ENCODE measurements at regions not wholly inside any gene's neighbourhood (a gene's known extent, or its start where the extent isn't known, plus 50 kb on each side); places are given as distances from the start of the nearest gene placed in this dataset.

- TF ChIP-seq, protein P1, sequence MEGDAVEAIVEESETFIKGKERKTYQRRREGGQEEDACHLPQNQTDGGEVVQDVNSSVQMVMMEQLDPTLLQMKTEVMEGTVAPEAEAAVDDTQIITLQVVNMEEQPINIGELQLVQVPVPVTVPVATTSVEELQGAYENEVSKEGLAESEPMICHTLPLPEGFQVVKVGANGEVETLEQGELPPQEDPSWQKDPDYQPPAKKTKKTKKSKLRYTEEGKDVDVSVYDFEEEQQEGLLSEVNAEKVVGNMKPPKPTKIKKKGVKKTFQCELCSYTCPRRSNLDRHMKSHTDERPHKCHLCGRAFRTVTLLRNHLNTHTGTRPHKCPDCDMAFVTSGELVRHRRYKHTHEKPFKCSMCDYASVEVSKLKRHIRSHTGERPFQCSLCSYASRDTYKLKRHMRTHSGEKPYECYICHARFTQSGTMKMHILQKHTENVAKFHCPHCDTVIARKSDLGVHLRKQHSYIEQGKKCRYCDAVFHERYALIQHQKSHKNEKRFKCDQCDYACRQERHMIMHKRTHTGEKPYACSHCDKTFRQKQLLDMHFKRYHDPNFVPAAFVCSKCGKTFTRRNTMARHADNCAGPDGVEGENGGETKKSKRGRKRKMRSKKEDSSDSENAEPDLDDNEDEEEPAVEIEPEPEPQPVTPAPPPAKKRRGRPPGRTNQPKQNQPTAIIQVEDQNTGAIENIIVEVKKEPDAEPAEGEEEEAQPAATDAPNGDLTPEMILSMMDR (conservative IDR thresholded peaks at IDR 0.05; ENCODE audit: low read depth in 2 of 2) = no peak
- no peak for TF ChIP-seq REST (IDR thresholded peaks at IDR 0.05; ENCODE audit: unreplicated experiment)
- no peak for TF ChIP-seq NANOG (IDR thresholded peaks at IDR 0.05; ENCODE audit: borderline replicate concordance)
- no peak for TF ChIP-seq ZNF331 (CRISPR knock-in tag; IDR thresholded peaks at IDR 0.05; ENCODE audit: low read depth)
- TF ChIP-seq EZH2 (IDR thresholded peaks at IDR 0.05; ENCODE audit: low read depth, unreplicated experiment) = no peak
- no peak for TF ChIP-seq ETS1 (IDR thresholded peaks at IDR 0.05)
- TF ChIP-seq, protein P2, sequence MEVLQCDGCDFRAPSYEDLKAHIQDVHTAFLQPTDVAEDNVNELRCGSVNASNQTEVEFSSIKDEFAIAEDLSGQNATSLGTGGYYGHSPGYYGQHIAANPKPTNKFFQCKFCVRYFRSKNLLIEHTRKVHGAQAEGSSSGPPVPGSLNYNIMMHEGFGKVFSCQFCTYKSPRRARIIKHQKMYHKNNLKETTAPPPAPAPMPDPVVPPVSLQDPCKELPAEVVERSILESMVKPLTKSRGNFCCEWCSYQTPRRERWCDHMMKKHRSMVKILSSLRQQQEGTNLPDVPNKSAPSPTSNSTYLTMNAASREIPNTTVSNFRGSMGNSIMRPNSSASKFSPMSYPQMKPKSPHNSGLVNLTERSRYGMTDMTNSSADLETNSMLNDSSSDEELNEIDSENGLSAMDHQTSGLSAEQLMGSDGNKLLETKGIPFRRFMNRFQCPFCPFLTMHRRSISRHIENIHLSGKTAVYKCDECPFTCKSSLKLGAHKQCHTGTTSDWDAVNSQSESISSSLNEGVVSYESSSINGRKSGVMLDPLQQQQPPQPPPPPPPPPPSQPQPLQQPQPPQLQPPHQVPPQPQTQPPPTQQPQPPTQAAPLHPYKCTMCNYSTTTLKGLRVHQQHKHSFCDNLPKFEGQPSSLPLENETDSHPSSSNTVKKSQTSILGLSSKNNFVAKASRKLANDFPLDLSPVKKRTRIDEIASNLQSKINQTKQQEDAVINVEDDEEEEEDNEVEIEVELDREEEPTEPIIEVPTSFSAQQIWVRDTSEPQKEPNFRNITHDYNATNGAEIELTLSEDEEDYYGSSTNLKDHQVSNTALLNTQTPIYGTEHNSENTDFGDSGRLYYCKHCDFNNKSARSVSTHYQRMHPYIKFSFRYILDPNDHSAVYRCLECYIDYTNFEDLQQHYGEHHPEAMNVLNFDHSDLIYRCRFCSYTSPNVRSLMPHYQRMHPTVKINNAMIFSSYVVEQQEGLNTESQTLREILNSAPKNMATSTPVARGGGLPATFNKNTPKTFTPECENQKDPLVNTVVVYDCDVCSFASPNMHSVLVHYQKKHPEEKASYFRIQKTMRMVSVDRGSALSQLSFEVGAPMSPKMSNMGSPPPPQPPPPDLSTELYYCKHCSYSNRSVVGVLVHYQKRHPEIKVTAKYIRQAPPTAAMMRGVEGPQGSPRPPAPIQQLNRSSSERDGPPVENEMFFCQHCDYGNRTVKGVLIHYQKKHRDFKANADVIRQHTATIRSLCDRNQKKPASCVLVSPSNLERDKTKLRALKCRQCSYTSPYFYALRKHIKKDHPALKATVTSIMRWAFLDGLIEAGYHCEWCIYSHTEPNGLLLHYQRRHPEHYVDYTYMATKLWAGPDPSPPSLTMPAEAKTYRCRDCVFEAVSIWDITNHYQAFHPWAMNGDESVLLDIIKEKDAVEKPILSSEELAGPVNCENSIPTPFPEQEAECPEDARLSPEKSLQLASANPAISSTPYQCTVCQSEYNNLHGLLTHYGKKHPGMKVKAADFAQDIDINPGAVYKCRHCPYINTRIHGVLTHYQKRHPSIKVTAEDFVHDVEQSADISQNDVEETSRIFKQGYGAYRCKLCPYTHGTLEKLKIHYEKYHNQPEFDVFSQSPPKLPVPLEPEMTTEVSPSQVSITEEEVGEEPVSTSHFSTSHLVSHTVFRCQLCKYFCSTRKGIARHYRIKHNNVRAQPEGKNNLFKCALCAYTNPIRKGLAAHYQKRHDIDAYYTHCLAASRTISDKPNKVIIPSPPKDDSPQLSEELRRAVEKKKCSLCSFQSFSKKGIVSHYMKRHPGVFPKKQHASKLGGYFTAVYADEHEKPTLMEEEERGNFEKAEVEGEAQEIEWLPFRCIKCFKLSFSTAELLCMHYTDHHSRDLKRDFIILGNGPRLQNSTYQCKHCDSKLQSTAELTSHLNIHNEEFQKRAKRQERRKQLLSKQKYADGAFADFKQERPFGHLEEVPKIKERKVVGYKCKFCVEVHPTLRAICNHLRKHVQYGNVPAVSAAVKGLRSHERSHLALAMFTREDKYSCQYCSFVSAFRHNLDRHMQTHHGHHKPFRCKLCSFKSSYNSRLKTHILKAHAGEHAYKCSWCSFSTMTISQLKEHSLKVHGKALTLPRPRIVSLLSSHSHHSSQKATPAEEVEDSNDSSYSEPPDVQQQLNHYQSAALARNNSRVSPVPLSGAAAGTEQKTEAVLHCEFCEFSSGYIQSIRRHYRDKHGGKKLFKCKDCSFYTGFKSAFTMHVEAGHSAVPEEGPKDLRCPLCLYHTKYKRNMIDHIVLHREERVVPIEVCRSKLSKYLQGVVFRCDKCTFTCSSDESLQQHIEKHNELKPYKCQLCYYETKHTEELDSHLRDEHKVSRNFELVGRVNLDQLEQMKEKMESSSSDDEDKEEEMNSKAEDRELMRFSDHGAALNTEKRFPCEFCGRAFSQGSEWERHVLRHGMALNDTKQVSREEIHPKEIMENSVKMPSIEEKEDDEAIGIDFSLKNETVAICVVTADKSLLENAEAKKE (CRISPR knock-in tag; IDR thresholded peaks at IDR 0.05) = no peak
- TF ChIP-seq POLR2AphosphoS5 (IDR thresholded peaks at IDR 0.05; ENCODE audit: low read depth) = no peak
- TF ChIP-seq CREB1 (CRISPR knock-in tag; IDR thresholded peaks at IDR 0.05; ENCODE audit: low read depth) = no peak
- TF ChIP-seq ZNF114 (CRISPR knock-in tag; IDR thresholded peaks at IDR 0.05) = no peak
These were observed 111.9 kb downstream of the HSPH1 start for GRCh38 chr13:31049833-31050232.
